ENCODE measurements at regions not wholly inside any gene's neighbourhood (a gene's known extent, or its start where the extent isn't known, plus 50 kb on each side); places are given as distances from the start of the nearest gene placed in this dataset.
"Not testable (repeated sequence)": the region's sequence is repeated elsewhere in the genome, so short reads cannot be mapped to it uniquely, and the experiment has no call there.

DNA sequence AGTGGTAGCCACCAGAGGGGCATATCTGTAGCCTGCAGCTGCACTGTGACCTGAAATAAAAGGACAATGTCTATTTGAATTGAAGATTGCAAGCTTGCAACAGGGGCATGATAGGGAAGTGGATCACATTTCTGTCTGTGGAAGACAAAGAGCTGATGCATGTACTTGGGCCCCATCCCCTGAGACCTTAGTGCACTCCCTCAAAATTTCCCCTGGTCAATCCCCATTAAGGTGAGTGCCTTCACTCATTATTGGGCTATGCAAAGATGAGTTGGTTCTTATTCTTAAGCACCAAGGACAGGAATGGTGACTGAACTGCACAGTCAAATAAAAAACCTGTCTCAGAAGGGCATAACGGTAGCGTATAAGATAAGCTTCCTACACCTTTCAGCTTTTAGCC lies 273.1 kb upstream of the ARSJ start:
- no peak for DNase-seq

DNA sequence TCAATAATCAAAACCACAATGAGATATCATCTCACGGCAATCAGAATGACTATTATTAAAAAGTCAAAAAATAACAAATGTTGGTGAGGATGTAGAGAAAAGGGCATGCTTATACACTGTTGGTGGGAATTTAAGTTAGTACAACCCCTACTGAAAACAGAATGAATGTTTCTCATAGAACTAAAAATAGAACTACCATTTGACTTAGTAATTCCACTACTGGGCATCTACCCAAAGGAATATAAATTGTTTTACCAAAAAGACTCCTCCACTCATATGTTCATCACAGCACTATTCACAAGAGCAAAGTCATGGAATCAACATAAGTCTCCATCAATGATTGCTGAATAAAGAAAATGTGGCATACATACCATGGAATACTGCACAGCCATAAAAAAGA lies 278.1 kb upstream of the ARSJ start:
- no peak for DNase-seq

DNA sequence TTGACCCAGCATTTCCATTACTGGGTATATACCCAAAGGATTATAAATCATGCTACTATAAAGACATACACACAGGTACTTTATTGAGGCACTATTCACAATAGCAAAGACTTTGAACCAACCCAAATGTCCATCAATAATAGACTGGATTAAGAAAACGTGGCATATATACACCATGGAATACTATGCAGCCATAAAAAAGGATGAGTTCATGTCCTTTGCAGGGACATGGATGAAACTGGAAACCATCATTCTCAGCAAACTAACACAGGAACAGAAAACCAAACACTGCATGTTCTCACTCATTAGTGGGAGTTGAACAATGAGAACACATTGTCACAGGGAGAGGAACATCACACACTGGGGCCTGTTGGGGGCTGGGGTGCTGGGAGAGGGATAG lies 283.0 kb upstream of the ARSJ start:
- not testable (repeated sequence) for DNase-seq

DNA sequence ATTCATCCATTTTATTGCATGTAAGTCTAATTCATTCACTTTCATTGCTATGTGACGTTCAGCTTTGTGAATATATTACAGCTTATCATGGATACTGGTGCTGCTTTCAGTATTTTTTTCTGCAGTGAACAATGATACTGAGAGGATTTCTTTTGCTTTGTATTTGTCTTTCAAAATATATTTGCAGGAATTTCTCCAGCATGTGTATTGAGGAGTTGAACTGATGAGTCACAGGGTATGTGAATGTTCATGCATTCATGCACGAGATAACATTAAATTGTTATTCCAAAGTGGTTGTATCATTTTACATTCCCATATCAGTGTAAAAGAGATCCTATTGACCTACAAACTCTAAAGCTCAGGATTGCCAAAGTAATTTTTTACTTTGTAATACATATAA lies 283.8 kb upstream of the ARSJ start:
- no peak for DNase-seq

DNA sequence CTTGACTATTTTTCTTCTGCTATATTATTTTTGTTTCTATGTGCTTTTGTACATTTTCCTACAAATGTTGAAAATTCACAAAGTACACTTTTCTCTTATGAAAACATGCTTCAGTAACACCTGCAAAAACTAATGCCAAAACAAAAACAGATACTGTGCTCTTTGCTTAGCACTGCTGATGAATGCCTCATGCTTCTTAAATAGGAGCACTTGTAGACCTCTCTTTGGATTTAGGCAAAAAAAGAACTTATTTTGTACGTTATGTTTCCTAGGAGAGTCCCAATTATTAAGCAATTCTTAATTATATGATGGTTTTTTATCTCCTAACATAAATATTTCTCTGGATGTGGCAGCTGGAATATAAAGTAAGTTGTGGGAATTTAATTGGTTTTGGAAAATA lies 285.0 kb upstream of the ARSJ start:
- DNase-seq, result no peak

DNA sequence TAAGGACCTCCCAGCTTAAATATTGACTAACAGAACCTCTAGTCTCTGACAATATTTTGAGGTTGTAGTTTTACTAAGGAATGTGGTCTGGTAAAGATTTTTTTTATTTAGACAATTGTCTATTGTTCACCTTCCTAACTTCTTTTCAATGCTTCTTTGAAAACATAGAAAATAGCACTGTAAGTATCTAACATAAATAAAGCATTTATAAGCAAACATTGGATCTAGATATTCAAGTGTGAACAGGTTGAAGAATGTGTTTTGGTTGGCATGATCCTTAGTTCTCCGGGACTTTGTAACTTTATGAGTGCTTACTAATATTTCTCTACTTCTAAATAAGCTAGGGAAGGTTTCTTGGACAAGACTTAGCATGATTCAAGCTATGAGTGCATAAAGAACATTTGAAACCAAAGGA lies 285.4 kb upstream of the ARSJ start:
- no peak for DNase-seq

DNA sequence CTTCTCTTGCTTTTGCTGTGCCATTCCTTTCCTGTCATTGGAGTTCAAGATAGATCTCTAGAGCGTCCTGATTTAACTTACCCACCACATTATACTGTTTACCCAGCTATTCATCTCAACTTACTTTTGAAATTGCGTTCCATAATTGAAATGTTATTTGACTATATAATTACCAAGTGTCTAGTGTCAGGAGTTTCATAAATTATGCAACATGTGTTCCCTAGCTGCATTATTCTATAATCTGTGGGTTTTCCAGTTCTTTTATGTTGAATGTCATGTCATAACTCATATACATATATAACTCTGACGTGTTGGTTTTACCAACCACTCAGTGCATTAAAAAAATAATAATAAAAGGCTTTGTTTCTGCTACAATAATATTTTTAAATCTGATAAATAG lies 285.9 kb upstream of the ARSJ start:
- DNase-seq, result no peak

DNA sequence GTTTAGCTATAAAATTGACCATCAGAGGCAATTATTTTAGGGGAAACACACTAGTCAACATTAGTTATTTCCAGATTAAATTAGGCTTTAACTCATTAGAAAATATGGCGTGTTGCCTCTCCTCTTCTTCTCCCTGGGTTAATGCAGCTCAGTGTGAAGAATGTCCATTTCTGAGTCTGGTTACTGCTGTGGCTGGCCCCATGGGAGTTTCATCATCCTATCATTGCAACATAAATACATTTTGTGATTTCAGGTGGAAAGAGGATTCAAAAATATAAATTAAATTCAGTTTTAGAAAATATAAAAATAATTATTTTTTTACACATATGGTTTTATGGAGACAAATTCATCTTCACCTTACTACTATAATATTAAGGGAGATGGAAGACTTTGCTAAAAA lies 288.5 kb upstream of the ARSJ start:
- DNase-seq, result no peak

DNA sequence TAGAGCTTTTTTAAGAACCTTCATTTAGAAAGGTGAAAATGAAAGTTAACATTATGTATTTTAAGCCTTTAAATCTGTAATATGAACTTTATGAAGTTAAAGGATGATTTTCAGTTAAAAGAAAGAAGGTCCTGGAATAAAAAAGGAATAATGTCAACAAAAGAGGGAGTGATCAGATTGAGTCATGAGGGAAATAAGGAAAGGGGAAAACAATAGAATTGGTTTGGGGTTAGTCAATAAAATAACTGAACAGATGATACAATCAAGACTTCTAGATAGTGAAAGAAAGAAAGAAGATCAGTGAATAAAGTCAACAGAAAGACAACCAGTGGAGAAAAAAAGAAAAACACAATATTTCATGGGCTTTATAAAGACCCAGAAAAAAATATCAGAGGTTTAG lies 291.6 kb upstream of the ARSJ start:
- DNase-seq, result no peak

DNA sequence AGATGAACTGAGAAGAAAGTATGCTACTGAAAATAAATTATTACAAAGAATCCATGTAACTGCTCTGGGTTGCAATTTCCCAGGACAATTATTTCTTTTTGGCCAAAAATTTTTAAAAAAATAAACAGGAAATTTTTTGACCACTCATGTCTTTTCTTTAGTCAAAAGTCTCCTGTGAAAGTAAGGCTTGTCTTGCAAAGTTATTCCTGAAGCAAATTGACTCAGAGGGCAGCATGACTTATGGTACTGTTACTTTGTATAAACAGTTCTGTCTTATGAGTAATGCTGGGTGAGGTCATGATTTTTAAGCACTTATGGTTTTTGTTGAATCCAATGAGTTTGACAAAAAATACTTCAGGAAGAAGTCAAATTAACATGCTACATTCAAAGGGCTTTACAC lies 292.8 kb upstream of the ARSJ start:
- DNase-seq, result no peak

DNA sequence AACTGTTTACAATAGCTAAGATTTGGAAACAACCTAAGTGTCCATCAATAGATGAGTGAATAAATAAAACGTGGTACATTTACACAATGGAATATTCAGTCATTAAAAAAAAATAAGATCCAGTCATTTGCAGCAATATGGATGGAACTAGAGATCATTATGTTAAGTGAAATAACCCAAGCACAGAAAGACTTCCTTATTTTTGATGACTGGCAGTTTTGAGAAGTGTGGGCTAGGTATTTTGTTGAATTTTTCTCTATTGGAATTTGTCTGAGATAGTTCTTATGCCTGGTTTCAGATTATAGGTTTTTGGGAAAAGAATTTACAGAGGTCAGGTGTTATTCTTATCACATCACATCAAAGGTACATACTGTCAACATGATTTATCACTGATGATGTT lies 293.8 kb upstream of the ARSJ start:
- no peak for DNase-seq

DNA sequence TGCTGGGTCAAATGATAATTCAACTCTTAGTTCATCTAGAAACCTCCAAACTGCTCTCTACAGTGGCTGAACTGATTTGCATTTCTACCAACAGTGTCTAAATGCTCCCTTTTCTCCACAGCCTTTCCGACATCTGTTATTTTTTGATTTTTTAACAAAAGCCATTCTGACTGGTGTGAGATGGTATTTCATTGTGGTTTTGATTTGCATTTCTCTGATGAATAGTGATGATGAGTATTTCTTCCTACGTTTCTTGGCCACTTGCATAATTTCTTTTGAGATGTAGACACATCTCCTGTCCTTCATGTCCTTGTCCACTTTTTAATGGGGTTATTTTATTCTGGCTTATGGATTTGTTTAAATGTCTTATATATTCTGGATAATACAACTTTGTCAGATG lies 298.2 kb upstream of the ARSJ start:
- no peak for DNase-seq

DNA sequence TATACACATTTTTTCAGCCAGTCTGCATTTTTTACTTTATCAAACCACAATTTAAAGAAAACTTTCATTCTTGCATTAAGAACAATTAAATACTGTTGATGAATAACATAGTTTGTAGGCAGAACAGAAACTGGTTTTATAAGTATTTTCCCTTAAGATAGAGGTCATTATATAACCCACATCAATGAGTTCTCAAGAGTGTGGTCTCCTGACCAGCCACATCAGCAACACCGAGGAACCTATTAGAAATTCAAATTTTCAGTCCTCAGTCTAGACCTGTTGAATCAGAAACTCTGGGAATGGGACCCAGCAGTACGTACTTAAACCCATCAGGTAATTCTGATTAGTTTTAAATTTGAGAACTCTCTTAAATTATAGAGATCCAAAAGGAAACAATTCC lies 299.6 kb upstream of the ARSJ start:
- no peak for DNase-seq

DNA sequence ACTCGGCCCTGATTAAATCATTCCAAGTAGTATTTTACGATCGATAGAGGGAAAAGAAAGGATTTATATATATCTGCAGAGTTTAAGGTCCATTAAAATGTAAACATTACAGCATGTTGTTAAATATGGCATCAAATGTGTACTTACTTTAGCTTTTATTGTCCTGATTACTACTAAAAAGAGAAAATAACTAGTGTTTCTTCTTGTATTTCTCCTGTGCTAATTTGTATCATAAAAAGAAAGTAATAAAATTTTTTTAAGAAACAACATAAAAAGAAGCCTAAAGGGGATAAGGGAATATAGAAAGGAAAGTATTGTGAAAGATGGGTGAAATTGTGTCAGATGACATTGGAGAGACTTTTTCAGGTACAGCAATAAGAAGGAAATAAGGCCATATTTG lies 300.3 kb upstream of the ARSJ start:
- no peak for DNase-seq

DNA sequence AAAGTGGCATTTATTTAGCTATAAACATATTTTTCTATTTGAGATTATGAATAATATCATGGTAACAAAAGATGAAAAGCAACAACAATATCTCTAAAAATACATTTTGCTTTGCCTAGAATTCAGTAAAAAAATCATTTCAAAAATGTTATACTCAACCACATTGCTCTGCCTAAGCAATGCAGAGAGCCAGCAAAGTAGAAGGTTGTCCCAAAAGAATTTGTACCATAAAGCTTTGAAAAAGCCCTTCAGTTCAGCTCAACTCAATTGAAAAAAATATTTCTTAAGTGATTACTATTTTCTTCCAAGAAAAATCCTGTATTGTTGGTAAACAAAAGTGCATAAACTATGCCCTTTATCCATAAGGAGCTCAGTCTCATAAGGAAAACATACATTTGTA lies 301.2 kb upstream of the ARSJ start:
- no peak for DNase-seq

DNA sequence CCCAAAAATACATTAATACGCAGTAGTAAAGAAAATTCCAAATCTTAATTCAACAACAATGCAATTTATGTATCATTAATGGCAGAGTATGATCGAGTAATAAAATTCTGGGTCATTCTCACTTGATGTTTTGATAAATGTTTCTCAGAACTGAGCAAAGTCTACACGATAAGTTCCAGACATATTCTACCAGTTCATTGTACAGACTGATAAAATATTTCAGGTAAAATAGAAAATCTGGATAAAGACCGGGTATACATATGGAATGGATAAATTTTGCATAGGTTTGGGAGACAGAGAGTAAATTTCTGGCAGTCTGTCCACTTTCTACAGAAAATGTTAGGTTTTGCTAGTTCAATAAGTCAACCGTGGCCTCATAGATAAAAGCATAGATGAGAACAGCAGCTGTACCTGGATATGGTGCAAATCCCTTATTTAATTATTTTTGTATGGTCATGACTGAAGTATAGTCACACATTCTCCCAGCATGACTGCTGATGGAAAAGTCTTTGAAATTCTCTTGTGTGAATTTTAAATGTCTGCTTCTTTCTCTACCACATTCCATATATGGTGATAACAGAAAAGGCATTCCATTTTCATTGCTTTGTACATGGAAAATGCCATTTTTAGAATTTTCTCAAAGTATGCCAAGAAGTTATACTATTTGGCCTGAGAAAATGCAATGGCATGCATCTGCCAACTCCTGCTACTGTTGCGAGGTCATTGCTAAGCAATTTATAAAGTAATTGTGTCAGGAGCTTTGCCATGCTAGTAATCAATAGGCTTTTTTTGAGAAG lies 301.9 kb upstream of the ARSJ start:
- no peak for DNase-seq

DNA sequence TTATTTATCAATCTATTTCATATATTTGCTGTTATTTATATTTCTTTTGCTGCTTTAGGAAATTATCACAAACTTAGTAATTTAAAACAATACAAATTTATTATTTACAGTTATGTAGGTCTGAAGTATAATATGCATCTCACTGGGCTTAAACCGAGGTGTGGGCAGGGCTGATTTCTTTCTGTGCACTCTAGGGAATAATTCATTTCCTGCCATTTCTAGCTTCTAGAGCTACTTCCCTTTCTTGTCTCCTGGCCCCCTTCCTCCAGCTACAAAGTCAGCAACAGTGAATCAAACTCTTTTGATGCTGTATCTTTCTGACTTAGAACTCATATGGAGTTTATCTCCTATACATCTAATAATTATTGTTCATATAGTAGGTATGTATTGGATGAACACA lies 303.5 kb upstream of the ARSJ start:
- DNase-seq, result no peak

DNA sequence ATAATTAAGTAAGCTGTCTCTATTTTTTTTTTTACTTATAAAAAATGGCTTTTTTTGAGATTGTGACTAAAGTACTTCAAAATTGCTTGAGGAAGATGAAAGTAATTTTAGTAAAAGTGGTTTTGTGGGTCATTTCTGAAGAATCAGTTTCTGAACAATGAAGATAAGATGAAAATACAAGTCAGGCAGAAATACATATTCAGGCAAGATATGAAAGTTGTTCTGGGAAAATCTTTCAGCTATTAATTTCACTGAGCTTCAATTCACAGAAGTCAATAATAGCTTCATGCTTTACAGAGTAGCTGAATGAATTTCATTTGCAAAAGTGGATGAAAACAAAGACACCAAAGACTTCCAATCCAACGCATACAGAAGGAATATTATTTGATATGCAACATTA lies 305.2 kb upstream of the ARSJ start:
- DNase-seq, result no peak

DNA sequence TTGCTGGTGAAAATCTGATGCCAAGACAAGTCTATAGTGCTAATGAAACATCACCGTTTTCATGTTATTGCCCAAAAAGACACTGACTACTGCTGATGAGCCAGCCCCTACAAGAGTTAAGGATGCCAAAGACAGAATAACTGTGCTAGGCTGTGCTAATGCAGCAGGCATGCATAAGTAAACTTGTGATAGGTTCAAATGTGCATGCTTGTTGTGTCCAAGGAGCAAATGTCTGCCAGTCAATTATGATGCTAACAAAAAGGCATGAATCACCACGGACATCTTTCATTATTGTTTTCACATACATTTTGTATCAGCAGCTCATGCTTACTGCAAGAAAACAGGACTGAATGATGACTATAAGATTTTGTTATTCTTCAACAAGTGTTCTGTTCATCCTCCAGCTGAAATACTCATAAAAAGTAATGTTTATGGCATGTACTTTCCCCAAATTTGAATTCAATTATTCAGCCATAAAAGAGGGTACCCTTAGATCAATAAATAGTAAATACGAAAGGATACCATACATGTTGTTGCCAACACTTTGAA lies 306.9 kb upstream of the ARSJ start:
- no peak for DNase-seq

DNA sequence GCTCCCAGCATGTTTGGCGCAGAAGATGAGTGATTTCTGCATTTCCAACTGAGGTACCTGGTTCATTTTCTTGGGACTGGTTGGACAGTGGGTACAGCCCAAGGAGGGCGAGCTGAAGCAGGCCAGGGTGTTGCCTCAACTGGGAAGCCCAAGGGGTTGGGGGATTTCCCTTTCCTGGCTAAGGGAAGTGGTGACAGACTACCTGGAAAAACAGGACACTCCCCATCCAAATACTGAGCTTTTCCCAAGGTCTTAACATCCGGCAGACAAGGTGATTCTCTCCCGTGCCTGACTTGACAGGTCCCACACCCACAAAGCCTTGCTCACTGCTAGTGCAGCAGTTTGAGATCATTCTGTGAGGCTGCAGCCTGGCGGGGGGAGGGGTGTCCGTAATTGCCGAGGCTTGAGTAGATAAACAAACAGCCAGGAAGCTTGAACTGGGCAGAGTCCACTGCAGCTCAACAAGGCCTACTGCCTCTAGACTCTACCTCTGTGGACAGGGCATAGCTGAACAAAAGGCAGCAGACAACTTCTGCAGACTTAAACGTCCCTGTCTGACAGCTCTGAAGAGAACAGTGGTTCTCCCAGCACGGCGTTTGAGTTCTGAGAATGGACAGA lies 307.7 kb upstream of the ARSJ start:
- no peak for DNase-seq

DNA sequence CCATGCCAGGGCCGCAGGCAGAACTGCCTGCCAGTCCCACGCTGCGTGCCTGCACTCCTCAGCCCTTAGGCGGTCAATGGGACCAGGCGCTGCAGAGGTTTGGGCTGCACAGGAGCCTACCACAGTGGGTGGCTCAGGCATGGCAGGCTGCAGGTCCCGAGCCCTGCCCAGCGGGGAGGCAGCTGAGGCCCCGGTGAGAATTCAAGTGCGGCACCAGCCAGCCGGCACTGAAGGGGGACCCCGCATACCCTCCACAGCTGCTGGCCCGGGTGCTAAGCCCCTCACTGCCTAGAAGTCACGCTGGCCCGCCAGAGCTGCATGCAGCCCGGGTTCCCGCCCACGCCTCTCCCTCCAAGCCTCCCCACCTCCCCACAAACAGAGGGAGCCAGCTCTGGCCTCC lies 302.5 kb upstream of the UGT8 start:
- DNase-seq, result no peak

DNA sequence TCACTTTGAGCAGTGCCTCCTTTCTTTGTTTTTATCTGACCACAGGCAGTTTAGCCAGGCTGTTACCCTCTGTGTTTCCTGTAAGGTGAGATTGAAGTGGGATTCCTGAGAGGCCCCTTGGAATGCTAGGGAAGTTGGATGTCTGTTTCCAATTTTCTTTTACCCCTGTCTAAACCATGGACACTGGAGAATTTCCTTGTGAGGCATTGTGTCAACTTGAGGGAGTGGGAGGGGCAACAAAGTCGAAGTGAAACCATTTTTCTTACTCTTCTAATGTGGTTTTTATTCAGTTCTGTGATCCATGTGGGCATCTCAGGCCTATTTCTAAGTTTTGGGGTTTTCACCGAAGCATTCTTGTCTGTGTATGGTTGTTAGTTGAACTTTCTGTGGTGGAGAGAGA lies 296.1 kb upstream of the UGT8 start:
- no peak for DNase-seq

DNA sequence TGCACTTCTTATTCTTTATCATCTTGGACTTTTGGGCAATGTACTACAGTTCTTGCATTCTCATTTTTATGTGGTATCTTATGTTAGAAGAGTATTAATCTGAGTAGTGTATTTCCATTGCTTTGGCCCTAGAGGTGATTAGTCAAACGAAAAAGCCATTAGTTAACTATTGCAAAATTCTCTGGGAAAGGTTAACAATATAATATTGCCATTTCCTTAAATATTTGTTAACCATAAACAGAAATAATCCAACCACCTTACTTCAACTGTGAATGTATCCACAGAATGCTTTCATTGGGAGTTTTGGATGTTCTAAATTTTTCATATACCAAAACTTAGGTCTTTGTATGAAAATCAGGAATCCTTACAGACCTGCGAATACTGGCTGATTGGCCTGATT lies 294.6 kb upstream of the UGT8 start:
- no peak for DNase-seq

DNA sequence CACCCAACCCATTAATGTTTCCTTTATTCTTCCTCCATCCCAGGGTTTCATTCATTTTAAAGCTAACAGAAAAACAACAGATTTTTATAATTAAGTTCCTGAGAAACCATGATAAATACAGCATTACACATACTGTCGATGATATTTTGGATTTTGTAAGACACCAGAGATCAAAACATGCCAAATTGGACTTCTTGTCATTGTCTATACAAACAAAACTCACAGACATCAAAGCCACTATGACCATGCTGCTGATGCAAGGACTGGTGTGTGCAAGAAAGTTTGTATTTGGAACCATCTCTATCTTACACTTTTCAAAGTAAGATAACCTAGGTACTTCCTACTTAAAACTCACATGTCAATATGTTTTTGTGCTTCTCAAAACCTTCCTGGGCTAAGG lies 294.0 kb upstream of the UGT8 start:
- DNase-seq, result no peak

DNA sequence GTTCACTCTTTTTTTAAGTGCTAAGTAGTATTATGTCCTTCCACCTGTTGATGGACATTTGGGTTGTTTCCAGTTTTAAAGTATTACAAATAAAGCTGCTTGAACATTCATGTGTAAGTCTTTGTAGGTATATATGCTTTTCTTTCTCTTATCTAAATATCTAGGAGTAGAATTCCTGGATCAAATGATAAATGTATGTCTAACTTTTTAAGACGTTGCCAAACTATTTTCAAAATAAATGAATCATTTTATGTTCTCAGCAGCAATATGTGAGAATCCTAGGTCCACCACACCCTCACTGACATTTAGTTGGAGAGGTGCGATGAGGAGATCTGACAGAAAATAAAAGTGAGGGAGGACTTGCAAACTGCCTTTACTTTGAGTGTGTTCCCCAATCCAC lies 291.7 kb upstream of the UGT8 start:
- DNase-seq, result no peak

Measured in NCI-H524 (cell line).